GM03348 (cell line): ENCODE measurements at regions not wholly inside any gene's neighbourhood (a gene's known extent, or its start where the extent isn't known, plus 50 kb on each side); places are given as distances from the start of the nearest gene placed in this dataset.

ENCODE experiments used
- DNase-seq: peaks from one replicate; pipeline ENCODE4 v3.0.0; 2012; ENCODE audit warnings: low spot score

- DNase-seq, result no peak
These were observed 260.3 kb upstream of the MOCS1 start for GRCh38 chr6:40194447-40195170.

DNA sequence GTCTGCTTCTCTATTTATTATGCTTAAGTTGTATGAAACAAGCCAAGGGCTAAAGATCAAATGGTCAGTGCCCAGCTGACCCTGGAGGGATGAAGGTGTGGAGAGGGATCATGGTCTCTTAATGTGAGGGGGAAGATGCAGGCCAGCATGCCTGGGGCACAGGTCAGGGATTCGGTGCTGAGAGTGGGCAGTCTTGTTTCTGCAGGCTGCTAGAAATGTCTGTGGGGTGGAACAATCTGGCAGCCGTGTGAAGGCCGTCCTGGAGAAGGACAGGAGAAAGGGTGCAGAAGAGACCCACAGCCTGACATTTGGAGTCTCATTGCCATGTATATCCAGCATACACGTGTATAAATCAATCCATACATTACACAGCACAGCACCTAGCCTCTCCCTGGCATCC, 258.3 kb upstream of the MOCS1 start:
- DNase-seq, result no peak

DNA sequence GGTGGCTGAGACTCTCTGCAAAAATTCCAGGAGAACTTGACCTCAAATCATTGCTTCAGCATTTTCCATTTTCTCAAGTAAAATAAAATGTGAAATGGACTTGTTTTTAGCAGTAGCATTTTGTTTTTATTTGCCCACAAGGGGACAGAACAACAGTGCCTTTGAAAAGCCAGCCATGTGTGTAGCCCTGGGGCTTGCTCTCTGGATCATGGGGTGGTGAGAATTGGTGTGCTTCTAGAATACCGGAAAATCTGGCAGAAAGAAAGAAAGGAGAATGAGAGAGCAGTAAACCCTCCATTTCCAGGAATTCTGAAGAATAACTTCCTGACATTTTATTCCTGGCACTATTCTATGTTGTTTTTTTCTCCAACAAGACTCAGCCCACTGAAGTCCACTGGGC, 254.7 kb upstream of the MOCS1 start:
- DNase-seq, result no peak

DNA sequence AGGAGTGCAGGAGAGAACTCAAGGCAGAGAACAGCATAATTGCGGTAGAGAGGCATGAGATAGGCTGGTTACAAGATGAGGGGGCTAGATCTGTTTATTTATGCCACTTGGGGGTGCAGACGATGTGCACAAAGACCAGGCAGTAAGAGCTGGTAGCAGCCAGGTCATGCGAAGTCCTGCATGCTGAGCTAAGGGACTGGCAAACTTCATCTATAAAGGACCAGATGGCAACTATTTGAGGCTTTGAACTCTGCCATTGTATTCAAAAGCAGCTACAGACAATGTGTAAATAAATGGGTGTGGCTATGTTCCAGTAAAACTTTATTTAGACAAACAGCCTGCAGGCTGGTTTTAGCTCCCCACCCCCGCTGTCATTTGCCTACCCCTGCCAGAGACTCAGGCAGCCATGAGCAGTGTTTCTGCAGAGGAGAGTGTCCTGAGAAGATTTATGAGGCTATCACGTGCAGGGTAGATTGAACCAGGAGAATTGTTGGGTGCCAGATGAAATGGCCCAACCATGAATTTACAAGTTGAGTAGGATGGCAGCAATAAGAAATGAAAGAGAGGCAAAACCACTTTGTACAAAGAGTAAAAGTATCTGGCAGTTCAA, 253.4 kb upstream of the MOCS1 start:
- no peak for DNase-seq

DNA sequence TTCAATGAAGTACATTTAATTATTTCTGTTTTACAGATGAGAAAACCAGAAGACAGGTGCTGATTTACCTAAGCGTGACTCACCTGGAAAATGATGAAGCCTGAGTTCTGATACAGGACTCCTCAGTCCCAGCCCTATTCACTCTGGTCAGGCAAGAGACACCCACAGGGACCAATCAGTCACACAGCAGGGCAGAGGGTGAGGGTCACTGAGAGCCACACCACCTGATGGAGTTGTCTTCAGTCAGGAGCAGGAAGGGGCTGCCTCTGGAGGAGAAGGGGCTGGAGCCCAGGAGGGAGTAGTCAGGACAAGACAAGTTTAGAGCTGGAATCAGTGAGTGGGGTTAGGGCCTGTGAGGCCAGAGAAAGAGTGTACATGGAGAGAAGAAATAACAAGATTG, 251.2 kb upstream of the MOCS1 start:
- DNase-seq, result no peak

GRCh38 chr6:40183902-40184301, 249.6 kb upstream of the MOCS1 start:
- no peak for DNase-seq

DNA sequence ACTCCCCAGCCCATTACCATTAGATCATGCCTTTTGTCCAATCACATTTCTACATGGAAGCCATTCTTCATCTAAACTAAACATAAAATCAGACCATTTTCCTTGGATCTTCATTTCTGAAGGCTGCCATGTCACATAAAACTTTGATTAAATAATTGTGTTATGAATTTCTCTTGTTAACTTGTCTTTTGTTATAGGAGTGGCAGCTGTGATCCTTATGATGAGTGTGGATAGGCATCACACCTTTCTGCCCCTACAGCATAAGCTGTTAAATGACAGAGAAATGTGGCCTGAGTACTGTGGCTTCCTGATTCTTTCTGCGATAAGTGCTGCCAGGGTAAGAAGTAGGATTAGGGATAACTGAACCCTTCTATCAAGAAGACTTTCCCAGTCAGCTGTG, 247.1 kb upstream of the MOCS1 start:
- DNase-seq, result no peak

GRCh38 chr6:40180271-40180670, 246.0 kb upstream of the MOCS1 start:
- DNase-seq, result no peak

DNA sequence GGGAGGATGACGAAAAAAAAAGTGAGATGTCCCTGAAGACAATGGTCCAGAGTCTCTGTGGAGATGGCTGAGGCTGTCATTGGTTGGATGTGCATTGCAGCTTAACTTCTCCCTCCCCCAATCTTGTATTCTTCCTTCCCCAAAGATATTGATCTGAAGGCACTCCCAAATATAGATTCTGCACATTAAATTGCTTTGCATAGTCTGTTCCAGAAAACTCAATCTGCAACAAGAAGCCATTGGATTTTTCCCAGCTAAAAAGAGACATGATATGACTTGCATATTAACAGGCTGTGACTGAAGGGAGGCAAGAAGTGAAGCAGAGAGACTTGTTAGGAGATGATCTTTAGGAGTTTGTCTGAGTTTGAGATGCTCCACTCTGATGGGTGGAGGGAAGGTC, 245.2 kb upstream of the MOCS1 start:
- no peak for DNase-seq

- no peak for DNase-seq
These were observed 243.3 kb upstream of the MOCS1 start for GRCh38 chr6:40177598-40177997.

GRCh38 chr6:40176152-40176551, 241.9 kb upstream of the MOCS1 start:
- DNase-seq, result no peak

- DNase-seq, result no peak
These were observed 238.0 kb upstream of the MOCS1 start for GRCh38 chr6:40172272-40172671.

GRCh38 chr6:40171343-40171742, 237.1 kb upstream of the MOCS1 start:
- no peak for DNase-seq

DNA sequence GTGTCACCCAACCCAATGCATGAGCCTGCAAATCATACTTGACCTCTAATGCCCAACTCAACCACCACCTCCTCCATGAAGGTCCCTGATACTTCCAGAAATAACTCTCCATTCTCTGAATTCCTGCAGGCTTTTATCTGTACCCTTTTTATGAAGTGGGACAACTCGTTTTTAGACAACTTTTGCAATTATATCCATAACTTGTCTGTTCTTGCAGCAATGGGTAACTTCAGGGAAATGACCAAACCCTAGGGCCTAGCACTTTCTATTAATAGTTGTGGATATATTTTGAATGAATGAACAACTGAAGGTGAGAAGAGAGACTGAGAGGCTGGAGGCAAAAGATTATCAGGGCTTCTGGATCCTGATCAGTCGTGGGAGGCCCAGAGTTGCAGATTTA, 236.6 kb upstream of the MOCS1 start:
- no peak for DNase-seq

GRCh38 chr6:40169878-40170277, 235.6 kb upstream of the MOCS1 start:
- DNase-seq, result no peak

- DNase-seq, result no peak
These were observed 232.7 kb upstream of the MOCS1 start for GRCh38 chr6:40166963-40167362.

GRCh38 chr6:40165036-40165709, 230.9 kb upstream of the MOCS1 start:
- no peak for DNase-seq

GRCh38 chr6:40164345-40164755, 230.1 kb upstream of the MOCS1 start:
- DNase-seq, result peak; percentile 60

GRCh38 chr6:40163924-40164323, 229.7 kb upstream of the MOCS1 start:
- DNase-seq, result no peak

DNA sequence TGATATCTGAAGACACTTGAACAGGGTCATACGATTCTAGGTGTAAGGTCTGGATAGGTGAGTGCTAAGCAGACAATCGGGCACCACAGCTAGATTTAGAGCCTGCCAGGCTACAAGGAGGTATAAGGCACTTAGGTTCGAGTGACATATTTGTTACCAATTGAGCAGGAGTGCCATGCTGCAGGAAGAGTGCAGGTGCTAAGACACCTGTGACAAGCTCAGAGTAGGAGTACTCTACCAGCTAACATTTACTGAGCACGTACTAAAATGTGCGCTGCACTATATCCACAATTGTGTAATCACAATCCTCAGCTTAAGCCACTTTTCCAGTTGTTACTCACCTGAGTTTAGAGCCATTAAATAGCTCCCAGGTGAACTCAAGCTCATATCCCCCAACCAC, 227.8 kb upstream of the MOCS1 start:
- no peak for DNase-seq

DNA sequence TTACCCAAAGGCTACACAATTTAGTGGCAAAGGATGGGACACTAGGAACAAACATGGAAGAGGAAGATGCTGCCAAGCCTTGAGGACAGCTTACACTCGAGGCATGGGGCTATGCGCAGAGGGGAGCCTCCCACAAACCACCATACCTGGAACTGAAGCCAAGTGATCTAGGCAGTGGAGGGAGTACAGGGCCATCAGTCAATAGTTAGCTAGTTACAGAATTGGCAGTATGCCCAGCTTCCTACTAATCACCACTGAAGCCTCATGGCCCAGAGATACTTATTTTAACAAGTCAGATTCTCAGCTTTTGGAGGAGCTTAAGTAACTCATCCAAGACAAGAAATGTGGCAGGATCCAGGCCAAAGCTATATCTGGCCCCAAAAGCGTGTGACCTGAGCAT, 226.6 kb upstream of the MOCS1 start:
- no peak for DNase-seq

DNA sequence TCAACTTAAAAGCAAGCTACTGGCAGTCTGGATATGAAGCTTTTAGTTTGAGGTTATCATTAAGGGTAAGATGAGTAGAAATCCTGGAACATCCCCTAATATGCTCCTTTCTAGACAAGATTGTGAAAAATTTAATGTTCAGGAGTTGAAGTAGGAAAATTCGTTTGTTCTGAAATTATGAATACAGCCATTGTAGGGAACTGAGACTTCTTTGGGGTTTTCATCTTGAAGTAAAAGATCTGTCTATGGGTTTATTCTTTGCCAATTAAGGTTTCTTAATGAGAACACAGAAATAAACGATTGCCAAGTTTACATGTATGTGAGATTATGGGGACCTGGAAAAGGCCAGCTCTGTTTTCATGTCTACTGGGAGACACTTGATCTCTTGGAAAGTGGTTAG, 225.6 kb upstream of the MOCS1 start:
- DNase-seq, result no peak

DNA sequence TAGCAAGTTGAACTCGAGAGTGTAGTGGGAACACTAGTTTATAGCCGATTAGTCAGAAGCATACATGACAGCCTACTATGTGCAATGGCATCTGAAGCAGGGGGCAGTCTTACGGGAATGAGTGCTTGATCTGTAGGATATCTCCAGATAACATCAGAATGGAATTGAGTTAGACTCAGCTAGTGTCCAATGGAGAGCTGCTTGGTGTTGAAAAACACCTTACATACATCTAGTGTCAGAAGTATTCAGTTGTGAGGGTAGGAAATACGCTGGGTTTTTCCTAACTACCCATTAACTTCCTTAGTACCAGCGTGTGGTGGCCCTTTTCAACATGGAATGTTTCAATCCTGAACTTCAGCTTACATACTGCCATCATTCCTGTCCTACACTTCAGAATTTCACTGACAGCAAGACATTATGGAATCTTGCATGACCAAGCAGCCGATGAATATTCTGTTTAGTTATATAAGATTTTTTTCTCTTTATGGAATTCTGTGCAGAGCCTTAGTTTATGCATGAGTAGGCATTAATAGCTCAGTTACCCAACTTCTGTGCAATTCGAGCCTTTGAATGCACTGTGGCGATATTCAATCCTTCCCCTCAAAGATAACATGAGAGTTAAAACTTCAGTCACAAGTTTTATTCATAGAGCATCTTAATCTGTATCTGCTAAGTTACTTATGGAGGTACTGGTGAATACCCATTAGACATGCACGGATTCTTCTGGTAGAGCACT, 218.6 kb upstream of the MOCS1 start:
- DNase-seq, result no peak
